22Rv1 (cell line): ENCODE measurements at regions not wholly inside any gene's neighbourhood (a gene's known extent, or its start where the extent isn't known, plus 50 kb on each side); places are given as distances from the start of the nearest gene placed in this dataset.

Experiments used
- CTCF ChIP-seq: fragments of 450-650 bp; IDR thresholded peaks from 2 replicates; pipeline ENCODE4 v1.5.1; 2017; ENCODE audit warnings: mild to moderate bottlenecking
- ZFX ChIP-seq: fragments of 450-650 bp; IDR thresholded peaks from 2 replicates; pipeline ENCODE4 v1.6.1; 2017; ENCODE audit warnings: antibody characterized with exemption, borderline replicate concordance

GRCh38 chr22:34604312-34604711, 461.6 kb upstream of the ISX start:
- TF ChIP-seq CTCF (no peak), ZFX (no peak)
